GM12891 (cell line): ENCODE measurements at regions not wholly inside any gene's neighbourhood (a gene's known extent, or its start where the extent isn't known, plus 50 kb on each side); places are given as distances from the start of the nearest gene placed in this dataset.

Experiments
- POLR2A ChIP-seq: IDR thresholded peaks from 2 replicates; pipeline ENCODE4 v1.6.1; 2011; ENCODE audit warnings: low read depth, low read length, control low read depth
- TAF1 ChIP-seq: IDR thresholded peaks from 2 replicates; pipeline ENCODE4 v1.6.1; 2011; ENCODE audit warnings: low read depth, low read length, control low read depth

- TF ChIP-seq POLR2A (no peak), TAF1 (no peak)
Observed at GRCh38 chr13:109369353-109370052, 416.9 kb downstream of the IRS2 start.
